GM12874 (cell line): ENCODE measurements at regions not wholly inside any gene's neighbourhood (a gene's known extent, or its start where the extent isn't known, plus 50 kb on each side); places are given as distances from the start of the nearest gene placed in this dataset.

Experiments
- CTCF ChIP-seq: IDR thresholded peaks from 2 replicates; pipeline ENCODE4 v1.5.1; 2011; ENCODE audit warnings: low read depth, mild to moderate bottlenecking, control low read depth, low read length, moderate library complexity; ENCODE audit not compliant: insufficient read depth

DNA sequence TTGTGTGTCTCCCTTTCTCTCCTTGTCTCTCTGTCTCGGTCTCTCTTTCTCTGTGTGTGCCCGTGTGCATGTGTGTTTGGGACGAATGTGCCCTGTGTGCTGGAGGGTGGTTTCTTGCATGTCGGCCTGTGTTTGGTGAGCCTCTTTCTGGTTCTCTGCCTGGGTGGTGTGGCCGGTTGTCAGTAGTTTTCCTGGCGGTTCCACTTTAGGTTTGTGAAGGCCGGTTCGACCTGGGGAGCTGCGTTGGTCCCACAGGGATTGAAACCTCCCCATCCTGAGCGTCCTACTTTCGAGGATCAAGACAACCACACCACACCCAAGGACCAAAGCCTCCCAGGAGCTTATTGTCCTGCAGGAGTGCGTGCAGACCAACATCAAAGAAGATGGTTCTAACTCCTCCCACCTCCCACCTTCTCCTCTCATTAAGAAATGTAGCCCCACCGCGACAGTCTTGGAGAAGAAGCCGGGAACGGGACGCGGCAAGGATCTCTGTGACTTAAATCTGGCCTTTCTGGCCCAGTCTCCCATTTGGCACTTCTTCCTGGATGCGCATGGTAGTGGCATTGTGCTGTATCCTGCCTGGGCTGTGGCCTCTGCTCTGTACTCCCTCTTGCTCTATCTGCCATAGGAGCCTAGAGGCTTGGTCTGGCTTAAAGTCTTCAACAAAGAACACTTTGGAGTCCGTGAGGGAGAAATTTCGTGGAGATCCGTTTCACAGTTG, 1685.0 kb downstream of the TP53TG3F start:
- TF ChIP-seq CTCF = no peak

DNA sequence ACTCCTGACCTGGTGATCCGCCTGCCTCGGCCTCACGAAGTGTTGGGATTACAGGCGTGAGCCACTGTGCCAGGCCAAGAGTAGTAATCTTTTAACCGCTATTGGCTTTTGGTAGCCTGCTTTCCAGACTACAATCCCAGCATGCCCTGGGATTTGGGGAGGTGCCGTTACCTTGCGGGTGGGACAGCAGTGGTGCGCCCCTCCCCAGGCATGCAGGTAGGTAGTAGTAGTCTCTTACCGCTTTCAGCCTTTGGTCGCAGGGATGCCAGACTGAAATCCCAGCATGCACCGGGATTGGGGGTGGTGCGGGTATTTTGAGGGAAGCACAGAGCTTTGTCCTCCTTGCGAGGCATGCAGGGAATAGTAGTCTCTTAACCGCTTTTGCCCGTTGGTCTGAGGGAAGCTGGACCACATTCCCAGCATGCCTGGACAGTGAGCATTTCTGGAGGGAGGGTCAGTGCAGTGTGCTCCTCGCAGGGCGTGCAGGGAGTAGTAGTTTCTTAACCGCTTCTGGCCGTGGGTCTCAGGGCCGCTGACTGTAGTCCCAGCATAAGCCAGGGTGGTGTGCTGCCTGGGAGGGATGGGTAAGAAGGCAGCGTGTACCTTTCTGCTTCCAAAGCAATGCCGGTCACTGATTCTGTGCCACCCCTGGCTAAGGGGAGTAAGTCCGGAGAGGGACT, 1686.8 kb downstream of the TP53TG3F start:
- no peak for TF ChIP-seq CTCF

DNA sequence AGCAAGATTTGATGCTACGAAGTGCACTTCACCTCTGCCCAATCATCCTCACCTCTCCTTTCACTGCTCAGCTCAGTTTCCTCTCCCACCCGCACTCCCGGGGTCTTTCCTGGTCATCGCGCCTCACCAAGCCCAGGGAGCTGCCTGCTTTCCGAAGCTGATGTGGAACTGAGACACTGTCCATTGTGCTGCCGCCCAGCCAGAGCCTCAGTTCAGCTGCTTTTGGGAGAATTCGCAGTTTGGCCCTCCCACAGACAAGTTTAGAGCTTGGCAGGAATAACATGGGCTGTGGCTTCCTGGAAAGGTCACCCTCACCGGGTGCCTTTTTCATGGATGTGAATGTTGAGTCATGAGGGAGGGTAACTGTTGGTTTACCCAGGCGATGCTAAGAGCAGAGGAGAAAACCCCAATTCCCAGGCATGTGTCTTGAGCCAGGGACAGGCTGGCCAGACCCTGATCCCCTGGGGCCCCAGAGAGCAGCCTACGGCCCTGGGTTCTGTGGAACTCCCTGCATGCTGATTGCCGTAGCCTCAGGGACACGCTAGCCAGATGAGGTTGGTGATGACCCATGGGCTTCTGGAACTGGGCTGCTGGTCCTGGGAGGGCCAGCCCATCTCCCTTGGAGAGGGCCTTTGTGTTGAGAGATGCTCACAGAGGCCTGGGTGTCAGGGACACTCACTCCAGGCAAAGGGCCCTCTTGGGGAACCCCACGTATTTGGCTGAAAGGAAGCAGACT, 1687.5 kb downstream of the TP53TG3F start:
- TF ChIP-seq CTCF = no peak

- no peak for TF ChIP-seq CTCF
Measured at GRCh38 chr16:35147556-35148504, 1688.4 kb downstream of the TP53TG3F start.

DNA sequence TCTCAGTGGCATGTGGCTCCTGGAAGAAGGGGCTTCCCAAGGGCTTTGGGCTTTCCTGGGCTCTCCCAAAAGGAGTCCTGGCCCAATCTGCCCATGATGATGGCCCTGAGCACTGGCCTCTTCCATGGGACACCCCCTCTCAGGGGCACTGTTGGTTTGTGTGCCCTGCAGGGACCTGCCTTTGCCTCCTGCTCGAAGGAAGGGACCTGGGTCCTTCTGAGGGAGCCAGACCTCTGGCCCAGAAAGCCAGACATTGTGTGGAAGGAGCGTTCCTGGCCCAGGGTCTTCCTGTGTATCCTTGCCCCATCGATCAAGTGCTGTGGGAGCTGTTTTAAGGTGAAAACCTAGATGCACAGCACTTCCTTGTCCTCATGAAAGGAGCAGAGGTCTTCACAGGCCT, 1689.3 kb downstream of the TP53TG3F start:
- TF ChIP-seq CTCF = no peak

DNA sequence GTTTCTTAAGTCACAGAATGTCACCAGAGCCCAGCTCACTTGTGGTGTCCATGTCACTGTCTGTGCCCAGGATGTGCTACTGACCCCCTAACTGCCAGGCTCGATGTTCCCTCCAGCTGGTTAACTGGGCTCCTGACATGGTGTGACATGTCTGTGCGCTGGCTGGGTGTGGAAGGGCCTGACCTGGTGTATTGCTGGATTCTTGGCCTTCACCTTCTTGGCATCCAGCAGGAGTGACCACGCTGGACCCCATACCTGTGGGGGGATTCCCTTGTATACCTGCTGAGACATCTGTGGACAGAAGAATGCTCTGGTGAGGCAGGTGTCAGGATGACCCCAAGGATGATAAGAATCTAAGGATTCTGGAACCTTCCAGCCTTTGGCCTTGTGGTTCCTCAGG, 1690.1 kb downstream of the TP53TG3F start:
- no peak for TF ChIP-seq CTCF
